Kidney (tissue), 13 donors: ENCODE measurements at regions not wholly inside any gene's neighbourhood (a gene's known extent, or its start where the extent isn't known, plus 50 kb on each side); places are given as distances from the start of the nearest gene placed in this dataset.

Source experiments
- DNase-seq, 5 donors: peaks; one replicate each; pipeline ENCODE4 v3.0.0-alpha.2; 2013 to 2020
- FAIRE-seq: peaks from 2 replicates; lab custom pipeline; 2012; peaks lifted over from hg19 to GRCh38; lab: Jason Lieb, UNC
- H3K27ac ChIP-seq, 2 donors: one replicate each; pipeline ENCODE4 v1.7.0; 2013; ENCODE audit warnings: low read depth in 2 of 2, low read length in 2 of 2, inconsistent platforms in 1 of 2
- H3K27me3 ChIP-seq: one replicate; pipeline ENCODE4 v1.7.1; 2013; ENCODE audit warnings: low read length, inconsistent platforms; ENCODE audit not compliant: control insufficient read depth, insufficient read depth
- H3K36me3 ChIP-seq, 3 donors: one replicate each; pipeline versions ENCODE4 v1.7.0 to v1.7.1; 2013; ENCODE audit warnings: low read length in 3 of 3, control low read depth in 1 of 3, inconsistent platforms in 1 of 3; ENCODE audit not compliant: insufficient read depth in 3 of 3, control insufficient read depth in 2 of 3
- H3K4me1 ChIP-seq, 3 donors: one replicate each; pipeline versions ENCODE4 v1.7.0 to v1.7.1; 2013; ENCODE audit warnings: low read length in 3 of 3, inconsistent platforms in 1 of 3, low read depth in 1 of 3; ENCODE audit not compliant: control insufficient read depth in 2 of 3, insufficient read depth in 2 of 3
- H3K4me3 ChIP-seq, 3 donors: one replicate each; pipeline versions ENCODE4 v1.7.0 to v1.8.1; 2013; ENCODE audit warnings: low read length in 3 of 3, control low read depth in 1 of 3, inconsistent platforms in 1 of 3
- H3K9ac ChIP-seq, 3 donors: one replicate each; pipeline versions ENCODE4 v1.7.0 to v1.7.1; 2013; ENCODE audit warnings: low read length in 3 of 3, control low read depth in 1 of 3, inconsistent platforms in 1 of 3
- H3K9me3 ChIP-seq, 3 donors: one replicate each; pipeline versions ENCODE4 v1.7.0 to v1.7.1; 2013; ENCODE audit warnings: low read length in 3 of 3, control low read depth in 1 of 3, inconsistent platforms in 1 of 3; ENCODE audit not compliant: control insufficient read depth in 2 of 3, insufficient read depth in 1 of 3
- intact Hi-C: fragments of 100-400 bp; cut with DNase I; formaldehyde crosslinking; loops from one replicate; pipeline ENCODE4 v1.11.1; 2022
- TF ChIP-seq, protein P1 (sequence below): IDR thresholded peaks from 3 replicates; pipeline ENCODE4 v1.5.1; 2012; ENCODE audit warnings: mild to moderate bottlenecking, moderate library complexity, borderline replicate concordance; ENCODE audit not compliant: insufficient read depth; ENCODE audit errors: extremely low read depth
- donor health status: control.
- donor health status: control.
- donor health status: control.
- donor health status: control.
- donor health status: control.
- donor health status: DM: yes; HTN: yes; CAD: no.
- donor health status: Normal renal cell carcinoma (clear cell type).

DNA sequence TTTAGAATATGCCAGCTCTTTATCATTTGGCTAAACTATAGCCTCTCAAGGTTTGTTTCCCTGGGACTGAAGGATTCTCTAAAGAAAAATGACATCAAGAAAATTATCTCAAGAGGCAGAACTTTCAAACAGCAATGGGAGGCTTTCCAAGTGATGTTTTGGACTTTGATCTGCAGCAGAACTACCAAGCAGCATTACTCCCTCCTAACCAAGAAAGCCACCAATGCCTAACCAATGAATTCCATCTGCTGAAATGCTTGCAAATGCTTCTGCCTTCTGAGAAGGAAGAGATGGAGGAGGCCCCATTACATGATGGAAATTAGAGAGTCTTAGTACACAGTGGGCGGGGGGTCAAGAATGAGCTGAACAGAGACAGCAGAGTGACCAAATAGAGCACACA is 95.1 kb upstream of the SLC35G4 start:
- Histone ChIP-seq H3K9ac (no peak overlapping the region), H3K4me3 (no peak overlapping the region), H3K9me3 (no peaks in the 10 kb centered on the region), H3K27me3 (no peaks in the 10 kb centered on the region), H3K27ac (no peak overlapping the region), H3K4me1 (peaks cover 0 to 6% (median 0%) of the 10 kb centered on the region in 3 donors), H3K36me3 (no peaks in the 10 kb centered on the region)
- no peak for DNase-seq
- FAIRE-seq: no peak
- TF ChIP-seq, protein P1, sequence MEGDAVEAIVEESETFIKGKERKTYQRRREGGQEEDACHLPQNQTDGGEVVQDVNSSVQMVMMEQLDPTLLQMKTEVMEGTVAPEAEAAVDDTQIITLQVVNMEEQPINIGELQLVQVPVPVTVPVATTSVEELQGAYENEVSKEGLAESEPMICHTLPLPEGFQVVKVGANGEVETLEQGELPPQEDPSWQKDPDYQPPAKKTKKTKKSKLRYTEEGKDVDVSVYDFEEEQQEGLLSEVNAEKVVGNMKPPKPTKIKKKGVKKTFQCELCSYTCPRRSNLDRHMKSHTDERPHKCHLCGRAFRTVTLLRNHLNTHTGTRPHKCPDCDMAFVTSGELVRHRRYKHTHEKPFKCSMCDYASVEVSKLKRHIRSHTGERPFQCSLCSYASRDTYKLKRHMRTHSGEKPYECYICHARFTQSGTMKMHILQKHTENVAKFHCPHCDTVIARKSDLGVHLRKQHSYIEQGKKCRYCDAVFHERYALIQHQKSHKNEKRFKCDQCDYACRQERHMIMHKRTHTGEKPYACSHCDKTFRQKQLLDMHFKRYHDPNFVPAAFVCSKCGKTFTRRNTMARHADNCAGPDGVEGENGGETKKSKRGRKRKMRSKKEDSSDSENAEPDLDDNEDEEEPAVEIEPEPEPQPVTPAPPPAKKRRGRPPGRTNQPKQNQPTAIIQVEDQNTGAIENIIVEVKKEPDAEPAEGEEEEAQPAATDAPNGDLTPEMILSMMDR: no peak
- intact Hi-C loops: no loop called here

DNA sequence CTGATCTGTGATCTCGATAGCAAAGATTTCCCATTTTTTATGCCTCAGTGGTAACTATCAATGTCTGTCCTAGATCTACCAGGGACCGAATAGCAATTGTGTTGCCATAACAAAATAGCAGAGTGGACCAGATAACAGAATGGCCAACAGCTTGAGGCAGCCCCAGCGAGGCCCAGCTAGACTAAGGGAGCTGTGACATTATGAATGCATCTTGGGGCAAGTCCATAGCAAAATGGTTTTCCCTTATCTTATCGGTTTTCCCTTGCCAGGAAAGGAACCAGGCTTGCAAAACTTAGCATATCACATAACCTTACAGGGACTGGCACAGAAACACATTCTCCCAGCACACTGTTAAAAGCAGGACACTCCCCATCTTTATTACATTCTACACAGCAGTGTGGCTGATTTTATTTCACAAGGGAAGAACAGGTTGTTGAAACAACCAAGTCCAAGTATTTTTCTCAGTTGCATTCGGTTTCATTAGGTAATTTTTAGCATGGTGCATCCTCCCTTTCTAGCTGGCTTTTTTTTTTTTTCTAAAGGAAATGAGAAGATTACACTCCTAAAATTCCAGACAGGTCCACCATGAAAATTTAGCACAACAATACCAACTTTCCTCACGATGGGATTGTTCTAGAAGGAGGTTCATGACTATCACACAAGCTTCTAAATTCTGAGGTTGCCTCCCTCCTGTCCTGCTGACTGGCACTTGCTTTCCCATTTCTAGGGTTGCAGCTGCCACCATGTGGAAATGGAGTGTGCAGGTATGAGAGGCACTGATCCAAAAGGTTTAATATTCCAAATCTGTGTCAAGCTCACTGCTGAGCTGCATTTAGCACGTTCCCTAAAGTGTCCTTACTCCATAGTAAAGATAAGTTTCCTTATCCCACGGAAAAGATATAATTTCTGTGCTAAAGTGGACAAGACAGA is 97.0 kb upstream of the SLC35G4 start:
- Histone ChIP-seq H3K27me3 (no peaks in the 10 kb centered on the region), H3K4me3 (no peak overlapping the region), H3K36me3 (no peaks in the 10 kb centered on the region), H3K9me3 (no peaks in the 10 kb centered on the region), H3K4me1 (peaks cover 0 to 6% (median 0%) of the 10 kb centered on the region in 3 donors), H3K9ac (no peak overlapping the region), H3K27ac (no peak overlapping the region)
- intact Hi-C loops: no loop called here
- TF ChIP-seq, protein P1: peak; percentile 51
- FAIRE-seq (no peak), DNase-seq (peak in 3 of 5 donors; percentile 12 to 46 (median 21))

DNA sequence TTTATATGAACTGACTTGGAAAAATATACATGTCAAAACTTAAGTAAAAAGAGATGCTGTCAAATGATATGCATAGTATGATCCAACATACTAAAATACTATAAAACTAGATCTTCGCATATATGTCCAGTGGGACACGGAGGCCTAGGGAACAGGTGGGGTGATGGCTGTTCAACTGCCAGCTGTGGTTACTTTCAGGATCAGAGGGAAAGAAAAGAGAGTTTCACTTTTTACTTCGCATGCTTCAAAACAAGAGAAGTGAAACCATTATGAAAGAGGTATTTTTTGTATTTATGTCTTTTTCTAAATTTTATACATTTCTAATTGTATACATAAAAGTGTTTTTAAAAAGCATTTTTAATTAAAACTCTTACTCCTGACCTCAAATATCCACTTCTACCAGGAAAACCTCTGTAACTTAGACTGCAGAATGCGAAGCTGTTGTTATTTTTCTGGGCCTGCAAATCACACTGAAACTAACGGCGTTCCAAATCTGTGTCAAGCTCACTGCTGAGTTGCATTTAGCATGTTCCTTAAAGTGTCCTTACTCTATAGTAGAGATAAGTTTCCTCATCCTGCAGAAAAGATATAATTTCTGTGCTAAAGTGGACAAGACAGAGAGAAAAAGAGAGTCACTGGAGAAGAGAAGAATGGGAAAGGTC is 97.8 kb upstream of the SLC35G4 start:
- Histone ChIP-seq H3K4me1 (peaks cover 0 to 6% (median 0%) of the 10 kb centered on the region in 3 donors), H3K36me3 (no peaks in the 10 kb centered on the region), H3K9ac (no peak overlapping the region), H3K4me3 (no peak overlapping the region), H3K27ac (no peak overlapping the region), H3K9me3 (no peaks in the 10 kb centered on the region), H3K27me3 (no peaks in the 10 kb centered on the region)
- TF ChIP-seq, protein P1: no peak
- DNase-seq (no peak), FAIRE-seq (no peak)
- intact Hi-C loops: no loop called here
